BLaER1 treated with 17β-estradiol and CSF1 and Interleukin-3, amounts not matched to agents 10 nM and 100 nM (cell line): ENCODE measurements at regions not wholly inside any gene's neighbourhood (a gene's known extent, or its start where the extent isn't known, plus 50 kb on each side); places are given as distances from the start of the nearest gene placed in this dataset.

Experiments used
- H3K27ac ChIP-seq, 11 experiments: shearing (Covaris generic); formaldehyde crosslinking; 2 replicates each; pipeline ENCODE4 v1.8.1; 2022
- H3K27me3 ChIP-seq, 11 experiments: shearing (Covaris generic); formaldehyde crosslinking; 2 replicates each; pipeline ENCODE4 v1.8.1; 2022
- H3K36me3 ChIP-seq, 11 experiments: shearing (Covaris generic); formaldehyde crosslinking; 2 replicates each; pipeline ENCODE4 v1.8.1; 2022
- H3K4me1 ChIP-seq, 10 experiments: shearing (Covaris generic); formaldehyde crosslinking; 2 replicates each; pipeline ENCODE4 v1.8.1; 2022
- H3K4me2 ChIP-seq, 11 experiments: shearing (Covaris generic); formaldehyde crosslinking; 2 replicates each; pipeline ENCODE4 v1.8.1; 2022
- H3K4me3 ChIP-seq, 10 experiments: shearing (Covaris generic); formaldehyde crosslinking; 2 replicates each; pipeline ENCODE4 v1.8.1; 2022
- H3K9ac ChIP-seq, 11 experiments: shearing (Covaris generic); formaldehyde crosslinking; 2 replicates each; pipeline ENCODE4 v1.8.1; 2022
- H3K9me3 ChIP-seq, 11 experiments: shearing (Covaris generic); formaldehyde crosslinking; replicated peaks in 1 of 11; 2 replicates each; pipeline ENCODE4 v1.8.1; 2022
- H4K20me1 ChIP-seq, 11 experiments: shearing (Covaris generic); formaldehyde crosslinking; 2 replicates each; pipeline ENCODE4 v1.8.1; 2022
- Cebpa-rat ChIP-seq, 11 experiments: shearing (Covaris generic); IDR thresholded peaks; 2 replicates each; pipeline ENCODE4 v1.8.1; 2022

- peaks cover 6 to 14% (median 11%) of the 10 kb centered on the region in 11 experiments for H3K9me3 ChIP-seq
- peaks cover 0 to 33% (median 27%) of the 10 kb centered on the region in 10 experiments; a peak in 16 of 20 replicates for H3K4me1 ChIP-seq
- no peak for TF ChIP-seq Cebpa-rat (IDR thresholded peaks at IDR 0.05)
- no peak overlapping the region for H3K4me2 ChIP-seq
- H3K27me3 ChIP-seq: peaks cover 0 to 18% (median 0%) of the 10 kb centered on the region in 11 experiments; a peak in 8 of 22 replicates
- peaks cover 0 to 7% (median 0%) of the 10 kb centered on the region in 11 experiments; a peak in 2 of 22 replicates for H4K20me1 ChIP-seq
- no peak overlapping the region for H3K9ac ChIP-seq
- no peak overlapping the region for H3K4me3 ChIP-seq
- no peaks in the 10 kb centered on the region for H3K36me3 ChIP-seq
- H3K27ac ChIP-seq: no peak overlapping the region
These were observed 57.8 kb upstream of the RPS6KA2 start for GRCh38 chr6:166684866-166685265.

- no peak for TF ChIP-seq Cebpa-rat (IDR thresholded peaks at IDR 0.05)
- Histone ChIP-seq H3K27ac (no peak overlapping the region), H3K27me3 (peaks cover 0 to 11% (median 0%) of the 10 kb centered on the region in 11 experiments; a peak in 2 of 22 replicates)
These were observed 57.1 kb upstream of the RPS6KA2 start for GRCh38 chr6:166684170-166684569.

GRCh38 chr6:166683477-166683876 lies 56.4 kb upstream of the RPS6KA2 start:
- no peak overlapping the region for H3K27ac ChIP-seq
- H3K9ac ChIP-seq: no peak overlapping the region
- no peak for TF ChIP-seq Cebpa-rat (IDR thresholded peaks at IDR 0.05)
- H3K4me1 ChIP-seq: peaks cover 0 to 20% (median 13%) of the 10 kb centered on the region in 10 experiments; a peak in 14 of 20 replicates
- no peak overlapping the region for H3K4me3 ChIP-seq
- peaks cover 0 to 7% (median 0%) of the 10 kb centered on the region in 11 experiments; a peak in 2 of 22 replicates for H4K20me1 ChIP-seq
- H3K27me3 ChIP-seq: peaks cover 0 to 4% (median 0%) of the 10 kb centered on the region in 11 experiments; a peak in 1 of 22 replicates
- H3K9me3 ChIP-seq: peaks cover 12 to 19% (median 16%) of the 10 kb centered on the region in 11 experiments
- H3K36me3 ChIP-seq: no peaks in the 10 kb centered on the region
- H3K4me2 ChIP-seq: no peak overlapping the region

More at GRCh38 chr6:166684170-166684569, 57.1 kb upstream of the RPS6KA2 start:
- Histone ChIP-seq H4K20me1 (peaks cover 0 to 7% (median 0%) of the 10 kb centered on the region in 11 experiments; a peak in 2 of 22 replicates), H3K36me3 (no peaks in the 10 kb centered on the region), H3K9ac (no peak overlapping the region), H3K4me2 (no peak overlapping the region), H3K9me3 (peaks cover 12 to 19% (median 16%) of the 10 kb centered on the region in 11 experiments), H3K4me1 (peaks cover 0 to 26% (median 20%) of the 10 kb centered on the region in 10 experiments; a peak in 14 of 20 replicates), H3K4me3 (no peak overlapping the region)

- Histone ChIP-seq H3K4me1 (peaks cover 0 to 8% (median 5%) of the 10 kb centered on the region in 10 experiments; a peak in 16 of 20 replicates), H3K36me3 (no peaks in the 10 kb centered on the region), H3K27me3 (peaks cover 0 to 4% (median 0%) of the 10 kb centered on the region in 11 experiments; a peak in 1 of 22 replicates), H3K9me3 (peaks cover 12 to 19% (median 16%) of the 10 kb centered on the region in 11 experiments), H3K4me3 (no peak overlapping the region), H3K9ac (no peak overlapping the region), H4K20me1 (peaks cover 0 to 6% (median 0%) of the 10 kb centered on the region in 11 experiments; a peak in 1 of 22 replicates), H3K4me2 (no peak overlapping the region), H3K27ac (no peak overlapping the region)
- TF ChIP-seq Cebpa-rat (IDR thresholded peaks at IDR 0.05): no peak
These were observed 52.5 kb upstream of the RPS6KA2 start for GRCh38 chr6:166679566-166679965.

GRCh38 chr6:166678426-166678825 lies 51.4 kb upstream of the RPS6KA2 start:
- Histone ChIP-seq H3K36me3 (no peaks in the 10 kb centered on the region), H3K4me1 (peaks cover 11 to 19% (median 16%) of the 10 kb centered on the region in 10 experiments), H3K9ac (no peak overlapping the region), H3K9me3 (peaks cover 12 to 19% (median 16%) of the 10 kb centered on the region in 11 experiments), H3K27ac (no peak overlapping the region), H3K4me3 (no peak overlapping the region), H3K27me3 (peaks cover 0 to 5% (median 0%) of the 10 kb centered on the region in 11 experiments; a peak in 2 of 22 replicates), H3K4me2 (no peak overlapping the region), H4K20me1 (peaks cover 0 to 6% (median 0%) of the 10 kb centered on the region in 11 experiments; a peak in 1 of 22 replicates)
- TF ChIP-seq Cebpa-rat (IDR thresholded peaks at IDR 0.05): no peak

GRCh38 chr6:166677941-166678340 lies 50.9 kb upstream of the RPS6KA2 start:
- no peak overlapping the region for H3K4me2 ChIP-seq

More at GRCh38 chr6:166677941-166678340, 50.9 kb upstream of the RPS6KA2 start:
- no peak overlapping the region for H3K27ac ChIP-seq
- no peak for TF ChIP-seq Cebpa-rat (IDR thresholded peaks at IDR 0.05)
- H3K27me3 ChIP-seq: peaks cover 0 to 9% (median 0%) of the 10 kb centered on the region in 11 experiments; a peak in 4 of 22 replicates
- H3K36me3 ChIP-seq: no peaks in the 10 kb centered on the region
- peaks cover 12 to 19% (median 16%) of the 10 kb centered on the region in 11 experiments for H3K9me3 ChIP-seq
- no peak overlapping the region for H3K4me3 ChIP-seq
- H4K20me1 ChIP-seq: peaks cover 0 to 6% (median 0%) of the 10 kb centered on the region in 11 experiments; a peak in 1 of 22 replicates
- no peak overlapping the region for H3K9ac ChIP-seq
- peaks cover 16 to 24% (median 21%) of the 10 kb centered on the region in 10 experiments for H3K4me1 ChIP-seq
